ENCODE measurements at regions not wholly inside any gene's neighbourhood (a gene's known extent, or its start where the extent isn't known, plus 50 kb on each side); places are given as distances from the start of the nearest gene placed in this dataset.

DNA sequence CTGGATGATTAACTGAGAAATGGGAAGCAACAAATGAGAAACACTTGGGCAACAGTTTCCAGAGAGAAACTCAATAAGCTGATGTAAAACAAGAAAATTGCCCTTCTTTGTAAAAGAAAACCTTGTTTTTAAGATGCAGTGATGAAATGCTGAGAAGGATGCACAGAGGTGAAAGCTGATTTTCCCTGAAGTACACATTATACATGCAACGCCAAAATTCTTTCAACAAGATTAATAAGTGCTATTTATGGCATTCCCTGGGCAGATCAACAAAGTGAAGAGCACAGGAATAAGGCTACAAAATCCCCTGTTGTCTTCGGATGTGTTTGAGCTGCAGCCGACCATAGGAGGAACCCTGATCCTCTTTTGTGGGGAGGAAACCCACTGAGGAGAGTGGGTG, 208.0 kb upstream of the ANKH start:
- DNase-seq (no peak), ATAC-seq (no peak)
- POLR2A ChIA-PET (ENCODE audit: unreplicated experiment) = no interaction called here
- intact Hi-C loops (cut with micrococcal nuclease) = no loop called here
- Histone ChIP-seq H3K4me3 (ENCODE audit: low read length) (no peak overlapping the region), H3K9ac (ENCODE audit: low read length) (no peak overlapping the region), H3K9me3 (ENCODE audit: low read length) (no peaks in the 10 kb centered on the region), H3K4me2 (ENCODE audit: low read length) (no peak overlapping the region), H4K20me1 (ENCODE audit: low read length) (no peaks in the 10 kb centered on the region), H3K36me3 (ENCODE audit: low read depth, low read length) (no peaks in the 10 kb centered on the region), H2AFZ (ENCODE audit: low read length) (no peak overlapping the region), H3K27ac (ENCODE audit: low read length) (no peak overlapping the region), H3K4me1 (ENCODE audit: insufficient read depth, low read length) (no peaks in the 10 kb centered on the region), H3K27me3 (ENCODE audit: low read length) (peaks cover 34% of the 10 kb centered on the region; the same call in 1 of the 2 replicates), H3K79me2 (ENCODE audit: low read length) (no peaks in the 10 kb centered on the region), H3F3A (ENCODE audit: low read length, unreplicated experiment) (no peaks in the 10 kb centered on the region), H3K9me2 (replicated peaks; ENCODE audit: low read length) (no peaks in the 10 kb centered on the region)
- no TSS peak for BruUV-seq (replicated peaks)
- CTCF ChIA-PET = no interaction called here
- TF ChIP-seq EZH2phosphoT487 (IDR thresholded peaks at IDR 0.05; ENCODE audit: borderline replicate concordance, low read length) (no peak), EZH2 (IDR thresholded peaks at IDR 0.05; ENCODE audit: low read length, unreplicated experiment) (no peak)
- TF ChIP-seq, protein P1, sequence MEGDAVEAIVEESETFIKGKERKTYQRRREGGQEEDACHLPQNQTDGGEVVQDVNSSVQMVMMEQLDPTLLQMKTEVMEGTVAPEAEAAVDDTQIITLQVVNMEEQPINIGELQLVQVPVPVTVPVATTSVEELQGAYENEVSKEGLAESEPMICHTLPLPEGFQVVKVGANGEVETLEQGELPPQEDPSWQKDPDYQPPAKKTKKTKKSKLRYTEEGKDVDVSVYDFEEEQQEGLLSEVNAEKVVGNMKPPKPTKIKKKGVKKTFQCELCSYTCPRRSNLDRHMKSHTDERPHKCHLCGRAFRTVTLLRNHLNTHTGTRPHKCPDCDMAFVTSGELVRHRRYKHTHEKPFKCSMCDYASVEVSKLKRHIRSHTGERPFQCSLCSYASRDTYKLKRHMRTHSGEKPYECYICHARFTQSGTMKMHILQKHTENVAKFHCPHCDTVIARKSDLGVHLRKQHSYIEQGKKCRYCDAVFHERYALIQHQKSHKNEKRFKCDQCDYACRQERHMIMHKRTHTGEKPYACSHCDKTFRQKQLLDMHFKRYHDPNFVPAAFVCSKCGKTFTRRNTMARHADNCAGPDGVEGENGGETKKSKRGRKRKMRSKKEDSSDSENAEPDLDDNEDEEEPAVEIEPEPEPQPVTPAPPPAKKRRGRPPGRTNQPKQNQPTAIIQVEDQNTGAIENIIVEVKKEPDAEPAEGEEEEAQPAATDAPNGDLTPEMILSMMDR (conservative IDR thresholded peaks at IDR 0.05; ENCODE audit: low read depth, low read length) = no peak

DNA sequence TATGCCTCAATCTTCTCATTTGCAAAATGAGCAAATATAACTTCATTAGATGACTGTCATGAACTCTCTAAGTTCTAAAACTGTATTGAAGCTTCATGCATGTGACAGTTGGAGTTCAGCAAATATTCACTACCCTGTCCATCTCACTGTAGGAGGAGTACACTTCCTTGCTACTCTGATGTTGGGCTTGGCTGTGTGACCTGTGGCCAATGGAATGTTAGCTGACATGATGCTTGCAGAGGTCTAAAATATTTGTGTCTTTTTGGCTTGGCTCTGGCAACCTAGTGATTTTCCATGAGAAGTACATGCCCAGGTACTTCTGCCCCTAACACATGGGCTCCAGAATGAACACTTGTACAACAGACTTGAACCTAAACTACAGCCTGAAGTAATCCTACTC, 203.1 kb upstream of the ANKH start:
- no peaks in the 10 kb centered on the region for H3K9me3 ChIP-seq (ENCODE audit: low read length)
- CTCF ChIA-PET = no interaction called here
- no TSS peak for BruUV-seq (replicated peaks)
- H3K36me3 ChIP-seq (ENCODE audit: low read depth, low read length) = no peaks in the 10 kb centered on the region
- no peak overlapping the region for H3K9ac ChIP-seq (ENCODE audit: low read length)
- intact Hi-C loops (cut with micrococcal nuclease) = no loop called here
- POLR2A ChIA-PET (ENCODE audit: unreplicated experiment) = no interaction called here
- no peaks in the 10 kb centered on the region for H3K4me1 ChIP-seq (ENCODE audit: insufficient read depth, low read length)
- H3K4me3 ChIP-seq (ENCODE audit: low read length) = no peak overlapping the region
- H3K79me2 ChIP-seq (ENCODE audit: low read length) = no peaks in the 10 kb centered on the region
- H2AFZ ChIP-seq (ENCODE audit: low read length) = no peak overlapping the region
- no peaks in the 10 kb centered on the region for H3F3A ChIP-seq (ENCODE audit: low read length, unreplicated experiment)
- H3K27me3 ChIP-seq (ENCODE audit: low read length) = peaks cover 17% of the 10 kb centered on the region; the same call in 1 of the 2 replicates
- DNase-seq = no peak
- no peak for ATAC-seq
- H4K20me1 ChIP-seq (ENCODE audit: low read length) = no peaks in the 10 kb centered on the region
- no peak overlapping the region for H3K27ac ChIP-seq (ENCODE audit: low read length)
- no peaks in the 10 kb centered on the region for H3K9me2 ChIP-seq (replicated peaks; ENCODE audit: low read length)
- H3K4me2 ChIP-seq (ENCODE audit: low read length) = no peak overlapping the region
- TF ChIP-seq, protein P1 (conservative IDR thresholded peaks at IDR 0.05; ENCODE audit: low read depth, low read length) = no peak
- no peak for TF ChIP-seq EZH2phosphoT487 (IDR thresholded peaks at IDR 0.05; ENCODE audit: borderline replicate concordance, low read length)
- TF ChIP-seq EZH2 (IDR thresholded peaks at IDR 0.05; ENCODE audit: low read length, unreplicated experiment) = no peak

DNA sequence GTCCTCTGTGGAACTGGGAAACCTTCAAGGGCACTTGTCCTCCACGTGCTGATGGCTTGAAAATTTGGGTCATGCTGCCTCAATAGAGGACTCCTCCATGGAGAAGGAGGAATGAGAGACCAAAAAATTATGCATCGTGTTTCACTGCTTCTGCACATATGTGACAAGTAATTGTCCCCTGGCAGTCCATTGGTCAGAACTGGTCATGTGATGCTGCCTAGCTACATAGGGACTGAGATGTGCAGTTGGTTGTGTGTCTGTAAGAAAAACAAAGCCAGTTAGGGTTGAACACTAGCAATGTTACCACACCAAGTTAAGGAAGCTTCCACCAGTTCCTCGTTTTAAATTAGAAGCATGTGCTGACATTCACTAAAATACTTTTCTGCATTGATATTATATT, 201.9 kb upstream of the ANKH start:
- no peaks in the 10 kb centered on the region for H3K4me1 ChIP-seq (ENCODE audit: insufficient read depth, low read length)
- H2AFZ ChIP-seq (ENCODE audit: low read length) = no peak overlapping the region
- H3F3A ChIP-seq (ENCODE audit: low read length, unreplicated experiment) = no peaks in the 10 kb centered on the region
- H3K4me3 ChIP-seq (ENCODE audit: low read length) = no peak overlapping the region
- intact Hi-C loops (cut with micrococcal nuclease) = no loop called here
- H3K4me2 ChIP-seq (ENCODE audit: low read length) = no peak overlapping the region
- ChIA-PET POLR2A (ENCODE audit: unreplicated experiment) (no interaction called here), CTCF (no interaction called here)
- no peak overlapping the region for H3K27ac ChIP-seq (ENCODE audit: low read length)
- H3K9me3 ChIP-seq (ENCODE audit: low read length) = no peaks in the 10 kb centered on the region
- no peaks in the 10 kb centered on the region for H4K20me1 ChIP-seq (ENCODE audit: low read length)
- DNase-seq (no peak), ATAC-seq (no peak)
- no peaks in the 10 kb centered on the region for H3K36me3 ChIP-seq (ENCODE audit: low read depth, low read length)
- peaks cover 14% of the 10 kb centered on the region; the same call in 1 of the 2 replicates for H3K27me3 ChIP-seq (ENCODE audit: low read length)
- BruUV-seq (replicated peaks) = no TSS peak
- H3K79me2 ChIP-seq (ENCODE audit: low read length) = no peaks in the 10 kb centered on the region
- no peak overlapping the region for H3K9ac ChIP-seq (ENCODE audit: low read length)
- TF ChIP-seq, protein P1 (conservative IDR thresholded peaks at IDR 0.05; ENCODE audit: low read depth, low read length) = no peak
- TF ChIP-seq EZH2 (IDR thresholded peaks at IDR 0.05; ENCODE audit: low read length, unreplicated experiment) = no peak
- no peak for TF ChIP-seq EZH2phosphoT487 (IDR thresholded peaks at IDR 0.05; ENCODE audit: borderline replicate concordance, low read length)
- no peaks in the 10 kb centered on the region for H3K9me2 ChIP-seq (replicated peaks; ENCODE audit: low read length)

All from PC-3 (cell line).